ENCODE measurements at regions not wholly inside any gene's neighbourhood (a gene's known extent, or its start where the extent isn't known, plus 50 kb on each side); places are given as distances from the start of the nearest gene placed in this dataset.

- no peak for DNase-seq
Measured at GRCh38 chr21:38205940-38206339, 50.9 kb upstream of the KCNJ15 start.

GRCh38 chr21:38206646-38207045 is 50.1 kb upstream of the KCNJ15 start:
- no peak for DNase-seq
